ENCODE measurements at regions not wholly inside any gene's neighbourhood (a gene's known extent, or its start where the extent isn't known, plus 50 kb on each side); places are given as distances from the start of the nearest gene placed in this dataset.

GRCh38 chrX:88937616-88938015 is 190.6 kb downstream of the CPXCR1 start:
- in situ Hi-C loops (cut with MboI; ENCODE audit: low sequenced_read_pairs) (no loop called here), intact Hi-C loops (cut with micrococcal nuclease) (no loop called here), dilution Hi-C loops (cut with HindIII; ENCODE audit: low sequenced_read_pairs, unreplicated experiment) (no loop called here)
- H3K27me3 ChIP-seq (ENCODE audit: control insufficient read depth, insufficient read depth, low read length): no peaks in the 10 kb centered on the region
- no peak overlapping the region for H2BK5ac ChIP-seq (ENCODE audit: low read depth, low read length, poor library complexity, severe bottlenecking)
- H3K9ac ChIP-seq (ENCODE audit: low read depth, low read length): no peak overlapping the region
- ChIA-PET CTCF (no interaction called here), POLR2A (ENCODE audit: unreplicated experiment) (no interaction called here)
- H3K79me1 ChIP-seq (ENCODE audit: low read depth in 1 of 2, low read length in 2 of 2): no peaks in the 10 kb centered on the region
- H2AK9ac ChIP-seq (replicated peaks; ENCODE audit: low read depth, low read length, poor library complexity): no peak overlapping the region
- H4K20me1 ChIP-seq (ENCODE audit: insufficient read depth, low read length): no peaks in the 10 kb centered on the region
- no TSS peak for BruUV-seq (replicated peaks)
- H3K4me2 ChIP-seq (ENCODE audit: low read depth, low read length): no peak overlapping the region
- H3K56ac ChIP-seq (ENCODE audit: extremely low read depth, insufficient read depth, low read length): no peak overlapping the region
- H2BK120ac ChIP-seq (ENCODE audit: low read depth, low read length): no peak overlapping the region
- H2AFZ ChIP-seq (replicated peaks; ENCODE audit: low read length, poor library complexity): no peak overlapping the region
- no peaks in the 10 kb centered on the region for H3K9me1 ChIP-seq (ENCODE audit: insufficient read depth, low read length)
- no peak overlapping the region for H4K8ac ChIP-seq (ENCODE audit: low read depth in 2 of 2, low read length in 2 of 2)
- H3K4me3 ChIP-seq (ENCODE audit: insufficient read depth, low read depth, low read length): no peak overlapping the region
- H3K36me3 ChIP-seq (ENCODE audit: control insufficient read depth, insufficient read depth, low read length): no peaks in the 10 kb centered on the region
- no peak for ATAC-seq (ENCODE audit: low read depth)
- H4K5ac ChIP-seq (ENCODE audit: low read depth, low read length): no peak overlapping the region
- H2AK5ac ChIP-seq (ENCODE audit: low read depth, low read length): no peak overlapping the region
- no peak overlapping the region for H4K91ac ChIP-seq (ENCODE audit: insufficient read depth, low read depth, low read length)
- H3K9me3 ChIP-seq (ENCODE audit: control insufficient read depth, insufficient read depth, low read length): no peaks in the 10 kb centered on the region
- H2BK20ac ChIP-seq (ENCODE audit: low read depth, low read length): no peak overlapping the region
- H2BK15ac ChIP-seq (ENCODE audit: low read depth, low read length): no peak overlapping the region
- no peak overlapping the region for H3K18ac ChIP-seq (ENCODE audit: low read depth, low read length)
- H3K4me1 ChIP-seq (ENCODE audit: control insufficient read depth, insufficient read depth, low read length): no peaks in the 10 kb centered on the region
- no peak for DNase-seq
- TF ChIP-seq MXI1 (IDR thresholded peaks at IDR 0.05; ENCODE audit: borderline replicate concordance, low read depth, low read length) (no peak), CEBPB (IDR thresholded peaks at IDR 0.05; ENCODE audit: low read depth, low read length) (no peak)
- no peak overlapping the region for H3K14ac ChIP-seq (replicated peaks; ENCODE audit: low read depth, low read length)
- no peak overlapping the region for H3K27ac ChIP-seq (ENCODE audit: insufficient read depth, low read length)
- H3K4ac ChIP-seq (ENCODE audit: low read depth, low read length): no peak overlapping the region
- H3K23ac ChIP-seq (ENCODE audit: low read depth, low read length): no peak overlapping the region
